HUES6 (cell line): ENCODE measurements at regions not wholly inside any gene's neighbourhood (a gene's known extent, or its start where the extent isn't known, plus 50 kb on each side); places are given as distances from the start of the nearest gene placed in this dataset.
A peak's percentile ranks its signal among the peaks of the same experiment; 100 is the strongest.

ENCODE experiments used
- H3K27ac ChIP-seq: 2 replicates; pipeline ENCODE4 v1.7.0; 2013; ENCODE audit warnings: low read depth, mild to moderate bottlenecking, low read length, inconsistent platforms
- H3K27me3 ChIP-seq: 2 replicates; pipeline ENCODE4 v1.6.1; 2013; ENCODE audit warnings: low read length; ENCODE audit not compliant: control insufficient read depth, insufficient read depth
- H3K36me3 ChIP-seq: 2 replicates; pipeline ENCODE4 v1.6.1; 2013; ENCODE audit warnings: low read length; ENCODE audit not compliant: control insufficient read depth, insufficient read depth
- H3K4me1 ChIP-seq: 2 replicates; pipeline ENCODE4 v1.6.1; 2013; ENCODE audit warnings: low read length; ENCODE audit not compliant: control insufficient read depth, insufficient read depth
- H3K4me3 ChIP-seq: 2 replicates; pipeline ENCODE4 v1.5.1; 2013; ENCODE audit warnings: low read depth, low read length
- H3K9ac ChIP-seq: one replicate; pipeline ENCODE4 v1.6.1; 2013; ENCODE audit warnings: mild to moderate bottlenecking, low read length
- H3K9me3 ChIP-seq: 2 replicates; pipeline ENCODE4 v1.6.1; 2013; ENCODE audit warnings: low read depth, low read length; ENCODE audit not compliant: control insufficient read depth, insufficient read depth

GRCh38 chr13:38519229-38519911, 167.5 kb upstream of the FREM2 start:
- Histone ChIP-seq H3K36me3 (no peaks in the 10 kb centered on the region), H3K27ac (peak overlapping the region; percentile 58; the same call in 1 of the 2 replicates), H3K9me3 (no peaks in the 10 kb centered on the region; the same call in 1 of the 2 replicates), H3K9ac (peak overlapping the region; percentile 65), H3K4me1 (peaks cover 19% of the 10 kb centered on the region; the same call in 1 of the 2 replicates), H3K4me3 (peak overlapping the region; percentile 19; the same call in 1 of the 2 replicates), H3K27me3 (no peaks in the 10 kb centered on the region)

- peaks cover 21% of the 10 kb centered on the region; the same call in 1 of the 2 replicates for H3K4me1 ChIP-seq
- no peaks in the 10 kb centered on the region for H3K36me3 ChIP-seq
- H3K4me3 ChIP-seq = peak overlapping the region; percentile 19; the same call in 1 of the 2 replicates
- H3K9ac ChIP-seq = peak overlapping the region; percentile 65
- no peaks in the 10 kb centered on the region; the same call in 1 of the 2 replicates for H3K9me3 ChIP-seq
- peak overlapping the region; percentile 58; the same call in 1 of the 2 replicates for H3K27ac ChIP-seq
- no peaks in the 10 kb centered on the region for H3K27me3 ChIP-seq
These were observed 166.8 kb upstream of the FREM2 start for GRCh38 chr13:38520041-38520440.

- no peak overlapping the region for H3K27ac ChIP-seq
- H3K4me3 ChIP-seq = no peak overlapping the region
- H3K27me3 ChIP-seq = no peaks in the 10 kb centered on the region
- H3K9me3 ChIP-seq = no peaks in the 10 kb centered on the region
- no peaks in the 10 kb centered on the region for H3K36me3 ChIP-seq
- peaks cover 28% of the 10 kb centered on the region for H3K4me1 ChIP-seq
- no peak overlapping the region for H3K9ac ChIP-seq
These were observed 159.7 kb upstream of the FREM2 start for GRCh38 chr13:38527140-38527539.

GRCh38 chr13:38528986-38529385, 157.9 kb upstream of the FREM2 start:
- H3K27me3 ChIP-seq = no peaks in the 10 kb centered on the region
- no peaks in the 10 kb centered on the region for H3K9me3 ChIP-seq
- H3K9ac ChIP-seq = no peak overlapping the region
- H3K4me1 ChIP-seq = peaks cover 28% of the 10 kb centered on the region
- H3K27ac ChIP-seq = no peak overlapping the region
- no peak overlapping the region for H3K4me3 ChIP-seq
- H3K36me3 ChIP-seq = no peaks in the 10 kb centered on the region

GRCh38 chr13:38530492-38530891, 156.4 kb upstream of the FREM2 start:
- no peak overlapping the region for H3K9ac ChIP-seq
- no peaks in the 10 kb centered on the region for H3K27me3 ChIP-seq
- H3K4me1 ChIP-seq = peaks cover 23% of the 10 kb centered on the region
- no peak overlapping the region for H3K27ac ChIP-seq
- H3K9me3 ChIP-seq = no peaks in the 10 kb centered on the region
- H3K36me3 ChIP-seq = no peaks in the 10 kb centered on the region
- H3K4me3 ChIP-seq = no peak overlapping the region

- H3K27me3 ChIP-seq = no peaks in the 10 kb centered on the region
- no peak overlapping the region for H3K27ac ChIP-seq
- H3K36me3 ChIP-seq = no peaks in the 10 kb centered on the region
- no peak overlapping the region for H3K4me3 ChIP-seq
- H3K9ac ChIP-seq = no peak overlapping the region
- no peaks in the 10 kb centered on the region for H3K9me3 ChIP-seq
- no peaks in the 10 kb centered on the region for H3K4me1 ChIP-seq
These were observed 151.6 kb upstream of the FREM2 start for GRCh38 chr13:38535261-38535660.

- H3K9me3 ChIP-seq = no peaks in the 10 kb centered on the region
- no peak overlapping the region for H3K4me3 ChIP-seq
- H3K4me1 ChIP-seq = no peaks in the 10 kb centered on the region
- no peaks in the 10 kb centered on the region for H3K36me3 ChIP-seq
- no peaks in the 10 kb centered on the region for H3K27me3 ChIP-seq
- no peak overlapping the region for H3K9ac ChIP-seq
- no peak overlapping the region for H3K27ac ChIP-seq
These were observed 149.8 kb upstream of the FREM2 start for GRCh38 chr13:38537051-38537450.

- Histone ChIP-seq H3K27ac (no peak overlapping the region), H3K36me3 (no peaks in the 10 kb centered on the region), H3K4me1 (no peaks in the 10 kb centered on the region), H3K27me3 (no peaks in the 10 kb centered on the region), H3K9me3 (no peaks in the 10 kb centered on the region), H3K4me3 (no peak overlapping the region), H3K9ac (no peak overlapping the region)
These were observed 148.5 kb upstream of the FREM2 start for GRCh38 chr13:38538422-38538821.

- Histone ChIP-seq H3K27me3 (no peaks in the 10 kb centered on the region), H3K4me3 (no peak overlapping the region), H3K36me3 (no peaks in the 10 kb centered on the region), H3K9me3 (no peaks in the 10 kb centered on the region), H3K4me1 (no peaks in the 10 kb centered on the region), H3K27ac (no peak overlapping the region), H3K9ac (no peak overlapping the region)
These were observed 147.2 kb upstream of the FREM2 start for GRCh38 chr13:38539632-38540031.

- Histone ChIP-seq H3K4me3 (no peak overlapping the region), H3K27me3 (no peaks in the 10 kb centered on the region), H3K36me3 (no peaks in the 10 kb centered on the region), H3K27ac (no peak overlapping the region), H3K4me1 (no peaks in the 10 kb centered on the region), H3K9me3 (no peaks in the 10 kb centered on the region), H3K9ac (no peak overlapping the region)
These were observed 144.3 kb upstream of the FREM2 start for GRCh38 chr13:38542601-38543000.

- H3K27ac ChIP-seq = no peak overlapping the region
- no peak overlapping the region for H3K4me3 ChIP-seq
- H3K9me3 ChIP-seq = no peaks in the 10 kb centered on the region
- H3K9ac ChIP-seq = no peak overlapping the region
- H3K36me3 ChIP-seq = no peaks in the 10 kb centered on the region
- no peaks in the 10 kb centered on the region for H3K4me1 ChIP-seq
- no peaks in the 10 kb centered on the region for H3K27me3 ChIP-seq
These were observed 143.3 kb upstream of the FREM2 start for GRCh38 chr13:38543561-38543960.
